ENCODE measurements at regions not wholly inside any gene's neighbourhood (a gene's known extent, or its start where the extent isn't known, plus 50 kb on each side); places are given as distances from the start of the nearest gene placed in this dataset.
A peak's percentile ranks its signal among the peaks of the same experiment; 100 is the strongest.

GRCh38 chr10:31192475-31192874 is 126.5 kb upstream of the ZEB1 start:
- H3K4me3 Mint-ChIP-seq, result no peak overlapping the region
- H3K27ac Mint-ChIP-seq, result no peak overlapping the region
- H3K36me3 Mint-ChIP-seq (ENCODE audit: low read depth), result no peaks in the 10 kb centered on the region
- peaks cover 11% of the 10 kb centered on the region for H3K4me1 Mint-ChIP-seq (ENCODE audit: low read depth)
- H3K27me3 Mint-ChIP-seq (ENCODE audit: insufficient read depth), result peaks cover 4% of the 10 kb centered on the region
- no peak for DNase-seq
- no peaks in the 10 kb centered on the region for H3K9me3 Mint-ChIP-seq
- TF ChIP-seq CTCF (IDR thresholded peaks at IDR 0.05), result no peak

- H3K36me3 Mint-ChIP-seq (ENCODE audit: low read depth), result no peaks in the 10 kb centered on the region
- no peaks in the 10 kb centered on the region for H3K9me3 Mint-ChIP-seq
- peaks cover 4% of the 10 kb centered on the region for H3K27me3 Mint-ChIP-seq (ENCODE audit: insufficient read depth)
- no peak for TF ChIP-seq CTCF (IDR thresholded peaks at IDR 0.05)
- H3K4me1 Mint-ChIP-seq (ENCODE audit: low read depth), result no peaks in the 10 kb centered on the region; the same call in 1 of the 2 replicates
- H3K4me3 Mint-ChIP-seq, result no peak overlapping the region
- no peak overlapping the region for H3K27ac Mint-ChIP-seq
- DNase-seq, result no peak
Measured at GRCh38 chr10:31194986-31195385, 124.0 kb upstream of the ZEB1 start.

GRCh38 chr10:31197886-31198285 is 121.1 kb upstream of the ZEB1 start:
- H3K9me3 Mint-ChIP-seq, result no peaks in the 10 kb centered on the region
- DNase-seq, result peak; percentile 26
- no peaks in the 10 kb centered on the region for H3K36me3 Mint-ChIP-seq (ENCODE audit: low read depth)
- H3K4me1 Mint-ChIP-seq (ENCODE audit: low read depth), result no peaks in the 10 kb centered on the region; the same call in 1 of the 2 replicates
- H3K27ac Mint-ChIP-seq, result no peak overlapping the region
- no peak for TF ChIP-seq CTCF (IDR thresholded peaks at IDR 0.05)
- no peaks in the 10 kb centered on the region; the same call in 1 of the 2 replicates for H3K27me3 Mint-ChIP-seq (ENCODE audit: insufficient read depth)
- no peak overlapping the region for H3K4me3 Mint-ChIP-seq

GRCh38 chr10:31204090-31204489 is 114.9 kb upstream of the ZEB1 start:
- H3K4me1 Mint-ChIP-seq (ENCODE audit: low read depth), result peaks cover 8% of the 10 kb centered on the region
- H3K4me3 Mint-ChIP-seq, result no peak overlapping the region
- H3K27ac Mint-ChIP-seq, result no peak overlapping the region
- H3K27me3 Mint-ChIP-seq (ENCODE audit: insufficient read depth), result no peaks in the 10 kb centered on the region; the same call in 1 of the 2 replicates
- TF ChIP-seq CTCF (IDR thresholded peaks at IDR 0.05), result no peak
- no peaks in the 10 kb centered on the region for H3K9me3 Mint-ChIP-seq
- no peaks in the 10 kb centered on the region for H3K36me3 Mint-ChIP-seq (ENCODE audit: low read depth)
- no peak for DNase-seq

GRCh38 chr10:31207636-31208035 is 111.4 kb upstream of the ZEB1 start:
- H3K9me3 Mint-ChIP-seq, result no peaks in the 10 kb centered on the region
- no peaks in the 10 kb centered on the region for H3K36me3 Mint-ChIP-seq (ENCODE audit: low read depth)
- no peak overlapping the region for H3K4me3 Mint-ChIP-seq
- peak; percentile 4 for DNase-seq
- H3K27me3 Mint-ChIP-seq (ENCODE audit: insufficient read depth), result no peaks in the 10 kb centered on the region; the same call in 1 of the 2 replicates
- peaks cover 8% of the 10 kb centered on the region for H3K4me1 Mint-ChIP-seq (ENCODE audit: low read depth)
- H3K27ac Mint-ChIP-seq, result no peak overlapping the region
- no peak for TF ChIP-seq CTCF (IDR thresholded peaks at IDR 0.05)

GRCh38 chr10:31209478-31209877 is 109.5 kb upstream of the ZEB1 start:
- Mint-ChIP-seq H3K9me3 (no peaks in the 10 kb centered on the region), H3K4me3 (no peak overlapping the region), H3K27me3 (ENCODE audit: insufficient read depth) (no peaks in the 10 kb centered on the region; the same call in 1 of the 2 replicates), H3K36me3 (ENCODE audit: low read depth) (no peaks in the 10 kb centered on the region), H3K27ac (no peak overlapping the region), H3K4me1 (ENCODE audit: low read depth) (peaks cover 8% of the 10 kb centered on the region)
- no peak for DNase-seq
- TF ChIP-seq CTCF (IDR thresholded peaks at IDR 0.05), result no peak
